Ascending aorta (tissue), 2 donors: ENCODE measurements at regions not wholly inside any gene's neighbourhood (a gene's known extent, or its start where the extent isn't known, plus 50 kb on each side); places are given as distances from the start of the nearest gene placed in this dataset.
"Not testable (repeated sequence)": the region's sequence is repeated elsewhere in the genome, so short reads cannot be mapped to it uniquely, and the experiment has no call there.

Experiments used
- DNase-seq, 2 donors: peaks; one replicate each; pipeline ENCODE4 v3.0.0-alpha.2; 2019; ENCODE audit warnings: low spot score in 2 of 2
- H3K27ac ChIP-seq, 2 donors: fragments of 200-600 bp; sonication (generic); one replicate each; pipeline ENCODE4 v1.5.1; 2016 to 2017; ENCODE audit warnings: mild to moderate bottlenecking in 1 of 2
- H3K27me3 ChIP-seq: fragments of 200-600 bp; sonication (generic); one replicate; pipeline ENCODE4 v1.5.1; 2017
- H3K36me3 ChIP-seq, 2 donors: fragments of 200-600 bp; sonication (generic); one replicate each; pipeline ENCODE4 v1.5.1; 2016
- H3K4me1 ChIP-seq, 2 donors: fragments of 200-600 bp; sonication (generic); one replicate each; pipeline ENCODE4 v1.5.1; 2016 to 2017; ENCODE audit warnings: mild to moderate bottlenecking in 1 of 2
- H3K4me3 ChIP-seq, 2 donors: fragments of 200-600 bp; sonication (generic); one replicate each; pipeline ENCODE4 v1.5.1; 2016 to 2017; ENCODE audit warnings: mild to moderate bottlenecking in 1 of 2
- H3K9me3 ChIP-seq, 2 donors: fragments of 200-600 bp; sonication (generic); one replicate each; pipeline ENCODE4 v1.5.1; 2016
- intact Hi-C: fragments of 100-400 bp; cut with DNase I; formaldehyde crosslinking; loops from one replicate; pipeline ENCODE4 v1.15.1; 2023

DNA sequence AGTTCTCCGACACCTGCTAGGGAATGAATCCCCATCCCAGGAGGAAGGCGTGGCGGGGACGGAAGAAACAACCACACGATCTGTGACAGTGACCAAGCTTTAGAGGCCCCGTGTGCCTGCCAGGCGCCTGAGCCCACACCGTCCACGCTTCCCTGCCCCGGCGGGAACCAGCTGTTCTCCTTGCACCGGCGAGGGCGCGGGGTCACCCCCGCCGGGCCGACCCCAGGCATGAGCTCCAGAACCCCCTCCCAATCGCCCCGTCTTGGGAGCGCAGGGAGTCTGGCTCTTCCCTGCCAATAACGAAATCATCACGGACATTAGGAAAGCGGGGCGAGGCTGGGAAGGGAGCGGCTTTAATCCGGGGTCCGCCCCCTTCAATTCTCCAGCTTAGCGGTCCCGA is 133.3 kb downstream of the POTEG start:
- DNase-seq, H3K9me3 ChIP-seq, H3K36me3 ChIP-seq, H3K4me3 ChIP-seq, H3K27me3 ChIP-seq, H3K27ac ChIP-seq, H3K4me1 ChIP-seq, intact Hi-C loops: not testable (repeated sequence)

- H3K36me3 ChIP-seq, H3K4me3 ChIP-seq, DNase-seq, H3K9me3 ChIP-seq, H3K27ac ChIP-seq, intact Hi-C loops, H3K27me3 ChIP-seq, H3K4me1 ChIP-seq: not testable (repeated sequence)
These were observed 130.3 kb downstream of the POTEG start for GRCh38 chr14:19303844-19304243.

GRCh38 chr14:19304442-19304841 is 129.7 kb downstream of the POTEG start:
- H3K9me3 ChIP-seq, H3K36me3 ChIP-seq, intact Hi-C loops, DNase-seq, H3K27ac ChIP-seq, H3K4me3 ChIP-seq, H3K27me3 ChIP-seq, H3K4me1 ChIP-seq: not testable (repeated sequence)

DNA sequence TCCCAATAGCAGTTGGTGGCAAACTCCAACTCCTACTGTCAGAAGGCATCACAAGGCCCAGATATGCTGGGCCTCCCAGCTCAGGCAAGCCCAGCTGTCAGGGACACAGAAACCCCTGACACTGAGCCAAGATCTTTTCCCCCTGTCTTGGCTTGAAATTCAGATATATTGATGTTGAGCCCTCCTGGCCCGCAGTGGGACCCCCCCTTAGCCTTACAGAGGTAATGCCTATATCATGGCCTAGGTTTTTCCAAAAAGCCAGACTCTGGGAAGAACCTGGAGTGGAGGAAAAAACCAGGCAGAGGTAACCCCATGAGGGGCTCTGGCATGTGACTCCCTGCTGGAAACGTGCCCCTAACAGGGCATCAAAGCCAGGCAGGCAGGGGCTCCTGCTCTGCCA is 129.2 kb downstream of the POTEG start:
- H3K9me3 ChIP-seq, DNase-seq, H3K4me3 ChIP-seq, intact Hi-C loops, H3K36me3 ChIP-seq, H3K4me1 ChIP-seq, H3K27me3 ChIP-seq, H3K27ac ChIP-seq: not testable (repeated sequence)

- H3K4me3 ChIP-seq, H3K27me3 ChIP-seq, intact Hi-C loops, H3K36me3 ChIP-seq, DNase-seq, H3K9me3 ChIP-seq, H3K27ac ChIP-seq, H3K4me1 ChIP-seq: not testable (repeated sequence)
These were observed 128.4 kb downstream of the POTEG start for GRCh38 chr14:19305776-19306175.

- H3K27me3 ChIP-seq, H3K4me1 ChIP-seq, H3K9me3 ChIP-seq, H3K4me3 ChIP-seq, H3K27ac ChIP-seq, DNase-seq, H3K36me3 ChIP-seq, intact Hi-C loops: not testable (repeated sequence)
These were observed 127.7 kb downstream of the POTEG start for GRCh38 chr14:19306405-19306804.

GRCh38 chr14:19311023-19311422 is 123.1 kb downstream of the POTEG start:
- H3K9me3 ChIP-seq, DNase-seq, H3K36me3 ChIP-seq, H3K27me3 ChIP-seq, intact Hi-C loops, H3K27ac ChIP-seq, H3K4me1 ChIP-seq, H3K4me3 ChIP-seq: not testable (repeated sequence)

- H3K9me3 ChIP-seq, H3K4me3 ChIP-seq, H3K27me3 ChIP-seq, DNase-seq, H3K4me1 ChIP-seq, H3K36me3 ChIP-seq, H3K27ac ChIP-seq, intact Hi-C loops: not testable (repeated sequence)
These were observed 103.5 kb downstream of the POTEG start for GRCh38 chr14:19330678-19331077.

DNA sequence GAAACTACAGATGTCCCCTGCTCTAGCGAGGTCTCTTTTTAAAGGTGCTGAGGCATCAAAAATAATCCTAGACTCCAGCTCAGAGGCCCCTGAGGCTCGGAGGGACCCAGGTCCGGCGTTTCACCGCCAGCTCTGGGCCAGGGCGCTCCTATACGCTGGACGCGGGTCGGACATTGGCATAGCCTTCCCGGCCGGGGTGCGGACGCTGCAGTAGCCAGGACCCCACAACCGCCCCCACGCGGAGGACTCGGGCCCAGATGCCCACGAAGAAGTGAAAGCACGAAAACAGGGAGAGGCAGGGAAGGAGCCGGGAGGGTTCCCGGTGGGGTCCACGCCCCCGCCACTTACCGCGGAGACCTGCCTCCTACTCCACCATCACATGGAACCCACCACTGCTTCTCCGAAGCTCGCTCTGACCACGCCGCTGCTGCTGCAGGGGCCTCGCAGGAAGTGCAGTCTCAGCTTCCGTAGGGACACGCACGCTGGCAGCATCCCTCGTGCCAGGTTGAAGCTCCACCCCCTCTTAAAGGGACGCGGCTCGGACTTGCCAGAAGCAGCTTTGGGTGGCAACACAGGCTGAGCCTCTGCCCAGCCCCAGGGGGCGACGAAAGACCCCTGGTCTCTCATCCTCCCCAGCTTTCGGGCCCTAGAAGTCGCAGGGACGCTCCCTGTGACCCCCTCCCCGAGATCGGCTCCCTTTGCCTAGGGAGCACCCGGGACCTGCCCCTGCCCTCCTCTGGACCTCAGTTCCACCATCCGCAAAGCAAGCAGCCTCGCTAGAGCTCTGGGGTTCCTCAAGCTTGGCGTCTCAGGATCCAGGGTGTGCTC is 96.7 kb downstream of the POTEG start:
- H3K9me3 ChIP-seq, H3K4me3 ChIP-seq, H3K27ac ChIP-seq, intact Hi-C loops, H3K27me3 ChIP-seq, H3K36me3 ChIP-seq, DNase-seq, H3K4me1 ChIP-seq: not testable (repeated sequence)

GRCh38 chr14:19338060-19338372 is 96.1 kb downstream of the POTEG start:
- intact Hi-C loops, H3K9me3 ChIP-seq, H3K36me3 ChIP-seq, H3K4me1 ChIP-seq, H3K4me3 ChIP-seq, H3K27me3 ChIP-seq, H3K27ac ChIP-seq, DNase-seq: not testable (repeated sequence)

DNA sequence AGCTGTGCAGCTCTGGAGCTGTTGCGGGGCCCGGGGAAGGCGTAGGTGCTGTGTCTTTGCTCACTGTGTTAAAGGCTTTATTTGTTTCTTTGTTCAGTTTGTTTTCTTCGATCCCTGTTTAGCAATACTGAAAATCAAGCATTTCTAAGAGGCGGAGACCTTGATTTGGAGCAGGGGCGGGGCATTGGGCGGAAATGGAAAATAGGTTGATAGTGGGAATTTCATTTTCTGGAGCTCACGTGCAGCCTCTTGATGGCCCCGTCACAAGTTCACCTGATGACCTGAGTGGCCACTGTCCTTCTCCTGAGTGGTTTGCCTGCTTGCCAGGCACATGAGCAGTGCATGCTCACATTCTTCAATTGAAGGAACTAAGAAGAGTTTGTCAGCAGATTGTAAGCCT is 93.2 kb downstream of the POTEG start:
- H3K4me1 ChIP-seq, H3K27me3 ChIP-seq, H3K9me3 ChIP-seq, H3K36me3 ChIP-seq, DNase-seq, H3K27ac ChIP-seq, intact Hi-C loops, H3K4me3 ChIP-seq: not testable (repeated sequence)

DNA sequence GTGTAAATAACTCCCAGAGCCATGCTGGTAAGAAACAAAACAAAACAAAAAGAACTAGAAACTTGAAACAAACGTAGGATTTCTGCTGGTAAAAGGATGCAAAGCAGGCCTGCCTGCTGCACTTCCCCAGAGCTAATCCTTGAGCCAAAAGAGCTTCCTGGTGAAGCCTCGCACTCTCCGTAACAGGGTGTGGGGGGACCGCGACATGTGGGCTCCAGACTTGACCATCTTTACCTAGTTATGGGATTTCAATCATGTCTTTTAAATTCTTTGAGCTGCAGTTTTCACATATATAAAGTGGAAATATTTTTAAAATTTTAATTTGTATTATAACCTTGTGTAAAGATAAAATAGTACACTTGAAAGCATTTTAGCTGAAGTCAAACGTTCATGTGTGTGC is 92.5 kb downstream of the POTEG start:
- DNase-seq, H3K9me3 ChIP-seq, H3K27ac ChIP-seq, H3K4me1 ChIP-seq, H3K36me3 ChIP-seq, H3K27me3 ChIP-seq, H3K4me3 ChIP-seq, intact Hi-C loops: not testable (repeated sequence)

- intact Hi-C loops, H3K27me3 ChIP-seq, H3K36me3 ChIP-seq, H3K4me1 ChIP-seq, H3K27ac ChIP-seq, DNase-seq, H3K4me3 ChIP-seq, H3K9me3 ChIP-seq: not testable (repeated sequence)
These were observed 89.9 kb downstream of the POTEG start for GRCh38 chr14:19344261-19344660.

GRCh38 chr14:19344689-19345088 is 89.5 kb downstream of the POTEG start:
- H3K4me3 ChIP-seq, H3K9me3 ChIP-seq, DNase-seq, H3K27ac ChIP-seq, H3K27me3 ChIP-seq, intact Hi-C loops, H3K4me1 ChIP-seq, H3K36me3 ChIP-seq: not testable (repeated sequence)

DNA sequence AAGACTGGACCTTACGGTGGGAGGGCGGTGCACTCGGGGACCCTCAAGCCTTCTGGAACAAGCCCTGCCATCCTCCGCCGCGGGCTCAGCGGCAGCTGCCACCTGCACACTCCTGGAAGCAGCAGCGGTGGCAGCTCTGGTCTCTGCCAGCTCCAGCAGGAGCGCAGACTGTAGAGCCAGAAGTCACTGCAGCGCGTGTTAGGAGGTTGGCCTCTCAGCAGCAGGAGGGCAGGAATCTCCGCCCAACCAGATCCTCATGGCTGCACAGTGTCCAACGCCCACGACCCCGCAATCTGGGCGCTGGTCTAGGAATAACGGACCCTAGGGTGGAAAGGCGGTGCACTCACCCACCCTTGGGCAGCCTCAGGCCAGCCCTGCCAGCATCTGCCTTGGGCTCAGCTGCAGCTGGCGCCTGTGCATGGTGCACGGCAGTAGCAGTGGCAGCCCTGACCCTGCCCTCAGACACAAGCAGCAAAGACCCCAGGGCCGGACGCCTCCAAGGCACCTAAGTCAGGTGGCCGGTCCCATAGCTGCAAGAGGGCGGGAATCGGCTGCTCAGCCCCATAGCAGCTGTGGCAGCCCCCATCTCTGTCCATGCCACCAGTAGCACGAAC is 88.7 kb downstream of the POTEG start:
- H3K27ac ChIP-seq, H3K4me3 ChIP-seq, intact Hi-C loops, H3K36me3 ChIP-seq, H3K9me3 ChIP-seq, H3K4me1 ChIP-seq, DNase-seq, H3K27me3 ChIP-seq: not testable (repeated sequence)
